SKM-1 treated with dmso at 0.1 percent for 144 hours (cell line): ENCODE measurements at regions not wholly inside any gene's neighbourhood (a gene's known extent, or its start where the extent isn't known, plus 50 kb on each side); places are given as distances from the start of the nearest gene placed in this dataset.
"Not testable (repeated sequence)": the region's sequence is repeated elsewhere in the genome, so short reads cannot be mapped to it uniquely, and the experiment has no call there.

Source experiments
- DNase-seq: peaks from one replicate; lab custom pipeline; 2025; ENCODE audit not compliant: unreplicated experiment; lab: John Stamatoyannopoulos, UW

- no peak for DNase-seq
These were observed 68.9 kb downstream of the CYP26B1 start for GRCh38 chr2:72078773-72079172.

GRCh38 chr2:72077702-72078169, 69.9 kb downstream of the CYP26B1 start:
- no peak for DNase-seq

GRCh38 chr2:72073373-72073772, 74.3 kb downstream of the CYP26B1 start:
- not testable (repeated sequence) for DNase-seq

GRCh38 chr2:72064197-72064596, 83.5 kb downstream of the CYP26B1 start:
- not testable (repeated sequence) for DNase-seq

GRCh38 chr2:72062336-72062735, 85.3 kb downstream of the CYP26B1 start:
- no peak for DNase-seq

GRCh38 chr2:72057308-72057707, 90.4 kb downstream of the CYP26B1 start:
- no peak for DNase-seq

GRCh38 chr2:72051971-72052505, 95.6 kb downstream of the CYP26B1 start:
- no peak for DNase-seq

GRCh38 chr2:72051204-72051603, 96.5 kb downstream of the CYP26B1 start:
- no peak for DNase-seq

- no peak for DNase-seq
These were observed 96.9 kb downstream of the CYP26B1 start for GRCh38 chr2:72050734-72051133.

- no peak for DNase-seq
These were observed 98.7 kb downstream of the CYP26B1 start for GRCh38 chr2:72048881-72049477.

- no peak for DNase-seq
These were observed 103.7 kb downstream of the CYP26B1 start for GRCh38 chr2:72043985-72044384.

GRCh38 chr2:72041638-72042111, 106.0 kb downstream of the CYP26B1 start:
- DNase-seq = no peak

GRCh38 chr2:72040629-72041571, 106.8 kb downstream of the CYP26B1 start:
- DNase-seq = no peak

GRCh38 chr2:72038524-72038923, 109.1 kb downstream of the CYP26B1 start:
- DNase-seq = no peak

GRCh38 chr2:72037261-72037666, 110.4 kb downstream of the CYP26B1 start:
- DNase-seq = no peak

- no peak for DNase-seq
These were observed 111.1 kb downstream of the CYP26B1 start for GRCh38 chr2:72036595-72036994.

GRCh38 chr2:72036173-72036545, 111.5 kb downstream of the CYP26B1 start:
- no peak for DNase-seq

- no peak for DNase-seq
These were observed 112.0 kb downstream of the CYP26B1 start for GRCh38 chr2:72035518-72036172.

- no peak for DNase-seq
These were observed 113.1 kb downstream of the CYP26B1 start for GRCh38 chr2:72034353-72035095.

GRCh38 chr2:72033636-72034035, 114.0 kb downstream of the CYP26B1 start:
- no peak for DNase-seq
